Left ventricle myocardium superior (tissue), 1 donor: ENCODE measurements at regions not wholly inside any gene's neighbourhood (a gene's known extent, or its start where the extent isn't known, plus 50 kb on each side); places are given as distances from the start of the nearest gene placed in this dataset.
A peak's percentile ranks its signal among the peaks of the same experiment; 100 is the strongest.

Experiments
- ATAC-seq: fragments of 200-7000 bp; cut with Tn5 transposase; one replicate; pipeline ENCODE4 v1.9.1; 2020; ENCODE audit warnings: mild to moderate bottlenecking, moderate library complexity
- DNase-seq: peaks from one replicate; pipeline ENCODE4 v3.0.0-alpha.2; 2020
- intact Hi-C: fragments of 100-400 bp; cut with micrococcal nuclease; formaldehyde crosslinking; loops from one replicate; pipeline ENCODE4 v1.11.0; 2022
- donor health status: DM: no; HTN: yes; CAD: no; lungs with severe emphysema.

- ATAC-seq (no peak), DNase-seq (no peak)
- intact Hi-C loops: no loop called here
Observed at GRCh38 chr15:89421219-89421618, 75.2 kb downstream of the RHCG start.

DNA sequence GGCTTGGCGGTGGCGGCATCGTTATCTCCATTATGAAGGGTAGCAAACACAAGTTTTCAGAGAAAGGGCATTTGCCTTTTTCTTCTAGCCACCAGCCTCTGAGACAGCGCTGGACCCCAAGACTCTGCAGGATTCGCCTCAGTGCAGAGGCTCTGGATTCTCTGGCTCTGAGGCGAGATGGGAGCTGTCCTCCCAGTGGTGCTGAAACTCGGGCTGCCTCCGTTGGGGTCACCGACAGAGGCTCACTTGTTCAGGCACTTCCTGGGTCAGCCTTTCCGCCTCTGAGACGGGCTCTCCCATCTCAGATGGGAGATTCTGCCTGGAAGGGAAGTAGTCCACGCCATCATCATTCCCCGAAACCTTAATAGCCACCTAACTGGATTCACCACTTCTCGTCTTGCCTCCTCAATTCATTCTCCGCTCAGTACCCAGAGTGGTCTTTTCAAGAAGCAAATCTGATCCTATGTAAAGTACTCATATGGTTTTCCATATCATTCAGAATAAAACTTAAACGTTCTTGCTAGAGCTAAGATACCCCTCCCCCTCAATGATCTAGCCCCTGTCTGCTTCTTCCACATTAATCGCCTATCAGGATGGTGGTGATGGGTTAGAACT lies 76.9 kb downstream of the RHCG start:
- intact Hi-C loops: no loop called here
- DNase-seq: peak; percentile 68

DNA sequence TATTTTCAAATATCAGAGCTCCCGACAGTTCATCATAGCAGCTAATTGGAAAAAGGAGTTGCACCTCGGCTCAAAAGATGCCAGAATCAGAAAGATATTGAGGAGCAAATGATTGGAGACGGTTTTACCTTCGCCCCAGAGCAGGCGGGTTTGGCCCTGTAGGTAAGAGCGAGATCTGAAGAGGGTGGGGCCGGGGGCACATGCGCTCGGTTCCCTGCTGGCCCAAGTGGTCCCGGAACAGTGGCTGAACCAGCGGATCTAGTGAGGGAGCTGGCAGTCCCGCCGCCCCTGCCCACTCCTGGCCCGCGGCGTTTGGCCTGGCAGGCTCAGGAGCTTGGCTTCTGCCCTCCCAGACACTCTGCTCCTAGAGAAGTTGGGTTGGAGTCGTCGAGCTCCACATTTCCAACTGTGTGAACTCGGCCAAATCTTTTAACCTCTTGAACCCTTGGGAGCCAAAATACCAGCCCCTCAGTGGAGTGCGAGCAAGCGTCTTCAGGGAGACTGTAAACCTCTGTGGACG lies 79.1 kb downstream of the RHCG start:
- DNase-seq: no peak
- intact Hi-C loops: no loop called here
- ATAC-seq: no peak

More for the DNA sequence above, 76.9 kb downstream of the RHCG start:
- peak; percentile 53 for ATAC-seq

- peak; percentile 49 for ATAC-seq
- intact Hi-C loops: no loop called here
- peak; percentile 57 for DNase-seq
Observed at GRCh38 chr15:89416339-89417183, 79.8 kb downstream of the RHCG start.

GRCh38 chr15:89414571-89414970 lies 79.9 kb upstream of the POLG start:
- intact Hi-C loops: no loop called here
- DNase-seq (no peak), ATAC-seq (no peak)

- no peak for ATAC-seq
- no peak for DNase-seq
- intact Hi-C loops: no loop called here
Observed at GRCh38 chr15:89413877-89414276, 79.3 kb upstream of the POLG start.

DNA sequence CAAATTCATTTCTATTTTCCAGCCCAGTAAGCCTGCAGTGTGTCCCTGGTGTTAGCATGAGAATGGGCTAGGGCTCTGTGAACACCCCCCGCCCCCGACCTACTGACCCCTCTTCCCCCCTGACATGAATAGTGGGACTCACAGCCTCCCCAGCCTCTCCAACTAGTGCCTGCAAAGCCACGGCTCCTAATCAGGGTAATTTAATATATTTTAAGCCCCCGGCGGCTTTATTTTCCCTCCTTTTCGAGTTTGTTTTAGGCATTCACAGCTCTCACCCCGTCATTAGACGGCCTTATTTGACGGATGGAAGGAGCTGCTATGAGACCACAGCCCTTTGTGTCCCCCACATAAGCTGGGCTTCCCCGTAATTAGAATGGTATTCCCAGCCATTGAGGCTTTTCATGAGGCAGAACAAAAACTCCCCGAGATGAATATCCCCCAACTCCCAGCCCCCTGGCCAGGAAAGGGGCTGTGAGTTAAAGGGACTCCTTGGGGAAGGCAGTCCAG lies 78.3 kb upstream of the POLG start:
- no peak for ATAC-seq
- no peak for DNase-seq
- intact Hi-C loops: no loop called here

DNA sequence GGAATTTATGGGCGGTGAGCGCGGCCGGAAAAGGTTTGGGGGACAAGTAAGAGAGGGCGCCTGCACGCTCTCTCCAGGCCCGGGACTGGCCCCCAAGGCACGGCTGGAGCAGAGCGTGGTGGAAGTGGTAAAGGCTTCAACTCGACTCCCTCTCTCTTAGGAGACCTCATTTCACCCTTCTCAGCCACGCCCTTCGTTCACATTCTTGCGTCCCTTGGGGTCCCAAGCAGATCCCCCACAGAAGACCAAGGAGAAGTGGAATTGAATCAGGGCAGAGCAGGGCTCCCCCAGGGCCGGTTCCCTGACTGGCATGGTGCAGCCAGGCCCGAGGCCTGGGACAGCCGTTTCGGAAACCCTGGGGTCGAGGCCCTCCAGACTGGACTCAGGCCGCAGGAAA lies 75.4 kb upstream of the POLG start:
- ATAC-seq: no peak

DNA sequence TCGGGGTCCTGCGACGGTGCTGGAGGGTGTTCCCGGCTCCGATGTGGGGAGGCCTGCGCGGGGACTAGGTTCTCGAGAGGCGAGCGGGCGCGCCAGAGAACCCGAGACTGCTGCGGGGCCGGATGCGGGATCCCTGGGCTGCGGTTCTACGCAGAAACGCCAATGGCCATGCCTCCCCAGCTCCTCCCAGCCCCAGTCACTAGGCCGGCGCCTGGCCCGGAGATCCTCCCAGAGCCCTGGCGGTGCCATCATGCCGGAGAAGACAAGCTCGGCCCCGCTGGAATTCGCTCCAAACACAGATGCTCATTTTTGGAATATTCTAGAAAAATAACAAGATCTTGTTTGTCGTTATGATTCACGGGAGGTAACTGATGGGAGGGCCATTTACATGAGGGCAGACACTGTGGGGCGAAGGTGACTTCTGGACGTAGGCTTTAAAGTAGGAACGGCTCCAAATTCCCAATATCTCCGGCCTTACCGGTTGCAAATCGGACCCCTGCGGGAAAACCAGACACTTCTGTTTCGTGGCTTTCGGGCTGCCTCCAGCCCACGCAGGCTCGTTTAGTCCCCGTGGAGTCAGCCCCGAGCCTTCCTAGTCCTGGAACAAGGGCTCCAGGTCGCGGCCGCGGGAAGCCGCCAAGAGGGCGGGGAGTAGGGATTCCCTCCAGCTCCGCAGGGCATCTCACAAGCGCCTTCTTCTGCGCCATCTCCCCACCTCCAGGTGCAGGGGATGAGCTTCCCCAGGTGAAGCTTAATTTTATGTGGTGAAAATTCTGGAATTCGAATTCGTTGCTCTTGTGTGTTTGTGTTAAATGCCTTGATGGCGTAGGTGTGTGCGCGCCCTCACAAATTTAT lies 74.8 kb upstream of the POLG start:
- intact Hi-C loops: no loop called here
- no peak for ATAC-seq
- no peak for DNase-seq

More for the DNA sequence above, 75.4 kb upstream of the POLG start:
- no peak for DNase-seq
- intact Hi-C loops: no loop called here

- intact Hi-C loops: no loop called here
- DNase-seq: no peak
- no peak for ATAC-seq
Observed at GRCh38 chr15:89408372-89409183, 74.0 kb upstream of the POLG start.

DNA sequence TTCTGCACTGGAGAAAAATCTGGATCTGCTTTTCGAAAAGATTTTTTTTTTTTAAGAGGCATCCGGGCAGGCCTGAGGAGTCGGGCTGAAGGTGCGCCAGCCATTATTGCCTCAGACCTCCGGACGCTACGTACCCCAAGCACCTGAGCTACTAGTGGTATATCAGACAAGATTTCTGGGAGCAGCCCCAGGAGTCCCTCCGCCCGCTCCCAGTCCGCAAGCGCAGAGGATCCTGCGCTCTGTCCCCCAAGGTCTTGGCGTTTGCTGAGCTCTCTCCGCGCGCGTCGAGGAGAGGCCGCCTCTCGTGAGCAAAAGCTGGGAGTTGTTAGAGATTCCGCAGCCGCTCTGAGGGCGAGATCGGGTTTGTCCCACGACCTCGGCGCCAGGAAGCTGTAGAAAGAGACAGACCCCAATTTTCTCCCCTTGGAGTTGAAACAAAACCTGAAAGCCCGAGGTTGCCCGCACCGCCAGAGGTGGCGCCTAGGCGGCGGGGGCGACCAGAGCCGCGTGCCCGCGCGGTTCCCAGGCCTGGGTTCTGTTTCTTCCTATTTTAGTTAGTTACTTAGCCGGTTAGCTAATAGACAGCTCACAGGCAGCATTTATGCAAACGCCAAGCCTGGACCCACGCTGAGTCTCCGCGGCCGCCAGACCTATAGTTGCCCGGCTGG lies 72.5 kb upstream of the POLG start:
- DNase-seq (no peak), ATAC-seq (no peak)
- intact Hi-C loops: no loop called here

DNA sequence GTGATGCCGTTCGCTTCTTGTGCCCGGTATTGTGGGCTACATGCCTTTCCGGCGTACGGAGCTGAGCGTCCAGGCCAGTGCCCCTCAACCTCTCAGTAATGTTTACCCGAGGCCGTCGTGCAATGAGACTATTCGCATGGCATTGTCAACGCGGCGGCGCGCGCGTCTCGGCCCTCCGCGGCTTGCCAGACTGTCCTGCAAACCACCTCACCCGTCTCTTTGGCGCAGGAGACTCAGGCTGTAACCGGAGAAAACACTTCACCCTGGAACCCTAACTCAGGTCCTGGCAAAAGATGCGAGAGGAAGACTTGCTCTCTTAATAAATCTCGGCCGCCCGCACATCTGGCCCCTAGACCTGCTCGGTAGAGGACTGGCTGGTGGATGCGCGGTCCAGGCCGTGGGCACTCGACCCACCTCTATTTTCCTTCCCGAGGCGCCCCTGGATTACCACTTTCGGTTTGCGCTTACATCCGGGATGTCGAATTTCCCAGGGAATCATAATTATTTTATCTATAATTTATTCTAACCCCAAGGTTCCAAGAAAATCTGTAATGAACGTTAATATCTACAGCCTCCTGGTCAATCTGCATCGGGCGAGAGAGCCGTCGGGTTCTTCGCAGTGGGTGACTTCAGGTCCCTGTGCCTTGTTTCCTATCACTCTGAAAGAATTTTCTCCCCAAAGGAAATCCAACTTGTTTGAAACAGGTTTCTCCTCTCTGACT lies 71.8 kb upstream of the POLG start:
- intact Hi-C loops: no loop called here
- no peak for DNase-seq
- ATAC-seq: no peak

DNA sequence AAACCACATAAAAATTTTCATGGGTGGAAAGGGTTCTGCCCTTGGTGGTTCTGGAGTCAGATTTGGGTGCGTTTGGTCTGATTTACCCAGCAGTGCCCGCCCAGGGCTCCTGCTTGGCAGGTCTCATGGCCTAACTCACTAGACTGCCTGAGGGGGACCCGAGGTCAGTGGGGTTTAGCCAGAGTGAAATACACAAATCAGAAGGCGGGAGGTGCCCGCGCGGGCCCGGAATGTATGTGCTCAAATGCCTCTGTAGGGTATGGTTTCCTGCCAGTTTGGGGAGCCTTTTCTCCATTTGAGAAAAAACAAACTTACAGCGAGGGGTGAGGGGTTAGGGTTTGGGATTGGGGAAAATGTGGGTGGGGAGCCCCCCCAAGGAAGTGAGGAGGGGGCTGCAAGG lies 70.9 kb upstream of the POLG start:
- DNase-seq (no peak), ATAC-seq (no peak)
- intact Hi-C loops: no loop called here

DNA sequence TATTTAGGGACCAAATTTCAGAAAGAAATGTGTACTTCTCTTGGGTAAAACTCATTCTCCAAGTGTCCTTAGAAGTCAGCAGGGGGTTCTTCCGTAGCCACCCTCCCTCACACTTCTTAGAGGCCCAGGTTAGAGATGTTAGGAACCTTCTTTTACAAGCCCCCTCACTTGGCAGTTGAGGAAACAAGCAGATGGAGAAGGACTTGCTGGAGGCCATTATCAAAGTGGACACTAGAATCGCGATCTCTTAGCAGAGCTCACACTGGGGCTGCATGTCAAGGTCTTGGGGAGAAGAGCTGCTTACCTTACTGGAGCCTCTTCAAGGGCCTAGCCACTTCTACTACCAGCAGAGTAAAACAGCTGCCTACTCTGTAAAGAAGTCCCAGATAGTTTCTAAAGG lies 69.4 kb upstream of the POLG start:
- intact Hi-C loops: no loop called here
- ATAC-seq: no peak
- DNase-seq: no peak

DNA sequence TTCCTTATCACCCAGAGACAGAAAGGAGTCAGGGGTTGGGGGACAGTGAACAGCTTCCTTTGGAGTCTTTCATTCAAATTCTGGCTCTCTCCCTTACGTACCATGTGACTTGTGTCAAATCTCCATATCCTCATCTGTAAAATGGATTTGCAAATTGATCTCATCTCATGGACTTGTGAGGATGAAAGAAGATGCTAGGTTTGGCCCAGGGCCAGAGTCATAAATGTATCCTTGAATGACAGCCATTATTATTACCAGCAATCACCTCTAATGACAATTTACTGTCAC lies 67.8 kb upstream of the POLG start:
- ATAC-seq: no peak
- intact Hi-C loops: no loop called here
- DNase-seq: no peak

- no peak for ATAC-seq
- intact Hi-C loops: no loop called here
- no peak for DNase-seq
Observed at GRCh38 chr15:89401631-89402517, 67.2 kb upstream of the POLG start.
